Cardiac septum (tissue), 1 donor: ENCODE measurements at regions not wholly inside any gene's neighbourhood (a gene's known extent, or its start where the extent isn't known, plus 50 kb on each side); places are given as distances from the start of the nearest gene placed in this dataset.

Source experiments
- DNase-seq: peaks from one replicate; pipeline ENCODE4 v3.0.0-alpha.2; 2020; ENCODE audit warnings: low spot score
- intact Hi-C: fragments of 100-400 bp; cut with DNase I; formaldehyde crosslinking; loops from one replicate; pipeline ENCODE4 v1.14.0; 2022
- donor health status: DM: no; HTN: no; CAD: no.

- intact Hi-C loops, result no loop called here
- DNase-seq, result no peak
Measured at GRCh38 chr16:86013867-86014266, 114.9 kb downstream of the IRF8 start.

DNA sequence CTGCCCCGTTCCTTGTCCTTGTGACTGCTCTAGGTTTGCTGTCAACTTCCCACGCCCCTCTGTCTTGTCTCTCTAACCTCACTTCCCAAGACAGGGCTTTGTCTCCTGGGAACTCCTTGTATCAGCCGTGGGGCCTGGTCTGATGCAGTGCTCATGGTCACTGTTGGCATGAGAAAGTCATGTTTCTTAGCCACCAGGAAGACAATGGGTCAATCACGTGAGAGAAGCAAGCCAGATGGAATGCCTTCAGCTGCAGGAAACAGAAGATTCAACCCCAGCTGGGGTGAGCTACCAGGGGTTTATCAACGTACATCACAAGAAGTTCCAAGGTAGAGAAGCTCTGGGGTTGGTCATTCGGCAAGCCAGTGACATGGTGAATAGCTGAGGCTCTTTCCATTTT, 116.6 kb downstream of the IRF8 start:
- intact Hi-C loops, result loop anchor here (1.0 kb wide), 1 partner anchor 194 kb away; no protein-coding TSS in a partner anchor
- peak; percentile 46 for DNase-seq

DNA sequence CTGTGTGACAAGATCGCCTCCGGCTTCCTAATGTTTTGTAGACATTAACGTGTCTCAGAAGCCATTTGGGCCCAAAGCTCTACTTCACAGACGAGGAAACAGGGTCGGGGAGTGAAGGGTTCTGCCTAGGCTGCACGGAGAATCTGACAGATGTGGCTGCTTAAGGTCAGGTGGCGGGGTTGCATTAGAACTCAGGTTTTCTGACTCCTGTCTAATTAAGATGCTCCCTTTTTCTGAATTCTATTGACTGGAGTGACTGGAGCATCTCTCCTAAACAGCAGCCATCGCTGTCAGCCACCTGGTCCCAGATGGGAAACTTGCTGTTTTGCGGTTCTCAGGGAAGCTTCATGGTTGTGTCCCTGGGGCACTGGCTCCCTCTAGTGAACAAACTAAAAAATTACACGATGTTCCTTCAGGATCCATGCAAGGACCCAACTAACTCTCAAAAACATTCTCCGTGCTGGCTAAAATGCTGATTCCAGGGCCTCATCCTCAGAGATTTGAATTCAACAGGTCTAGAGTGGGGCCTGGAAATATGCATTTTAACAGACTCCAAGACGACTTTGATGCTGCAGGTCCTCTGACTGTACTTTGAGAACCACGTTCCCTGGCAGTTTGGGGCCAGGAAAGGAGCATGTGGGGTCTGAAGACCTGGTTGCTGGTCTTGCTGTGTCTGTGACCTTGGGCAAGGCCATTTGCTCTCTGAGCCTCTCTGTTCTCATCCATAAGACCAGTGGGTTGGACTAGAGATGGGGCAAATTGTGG, 117.4 kb downstream of the IRF8 start:
- intact Hi-C loops, result loop anchor here (1.0 kb wide), 1 partner anchor 195 kb away; no protein-coding TSS in a partner anchor
- peak; percentile 51 for DNase-seq

DNA sequence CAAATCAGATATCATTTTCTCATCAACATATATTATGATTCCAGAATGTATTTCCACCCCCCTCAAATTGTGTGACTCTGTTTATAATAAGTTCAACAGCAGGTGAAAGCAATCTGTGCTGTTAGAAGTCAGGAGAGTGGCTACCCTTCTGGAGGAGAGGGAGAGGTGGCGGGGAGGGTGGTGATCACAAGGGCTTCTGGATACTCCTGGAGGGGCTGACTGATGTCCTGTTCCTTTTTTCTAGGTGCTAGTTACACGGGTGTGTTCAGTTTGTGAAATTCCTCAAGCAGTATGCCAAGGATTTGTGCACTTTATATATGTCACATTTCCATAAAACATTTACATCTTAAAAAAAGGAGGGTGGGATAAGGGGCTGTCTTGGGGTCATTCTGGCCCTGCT, 119.1 kb downstream of the IRF8 start:
- intact Hi-C loops, result no loop called here
- DNase-seq, result no peak

DNA sequence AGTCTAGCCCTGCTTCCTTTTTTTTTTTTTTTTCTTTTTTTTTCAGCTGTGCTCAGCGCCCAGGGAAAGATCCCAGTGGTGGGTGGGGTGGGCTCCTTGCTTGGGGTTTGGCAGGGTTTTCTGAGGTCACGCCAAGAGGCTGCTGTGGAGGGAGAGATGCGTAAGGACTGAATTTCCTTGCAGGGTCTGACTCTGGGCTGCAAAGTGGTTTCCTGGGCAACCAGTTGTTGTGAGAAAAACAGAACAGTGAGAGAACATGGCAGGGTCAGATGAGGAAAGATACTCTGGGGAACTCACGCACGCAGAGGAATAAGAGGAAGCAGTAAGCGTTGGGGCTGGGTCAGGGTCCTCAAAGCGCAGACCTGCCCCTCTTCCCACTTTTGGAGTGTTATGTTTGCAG, 119.5 kb downstream of the IRF8 start:
- intact Hi-C loops, result no loop called here
- DNase-seq, result peak; percentile 66

- peak; percentile 24 for DNase-seq
- intact Hi-C loops, result no loop called here
Measured at GRCh38 chr16:86018941-86019340, 120.0 kb downstream of the IRF8 start.

DNA sequence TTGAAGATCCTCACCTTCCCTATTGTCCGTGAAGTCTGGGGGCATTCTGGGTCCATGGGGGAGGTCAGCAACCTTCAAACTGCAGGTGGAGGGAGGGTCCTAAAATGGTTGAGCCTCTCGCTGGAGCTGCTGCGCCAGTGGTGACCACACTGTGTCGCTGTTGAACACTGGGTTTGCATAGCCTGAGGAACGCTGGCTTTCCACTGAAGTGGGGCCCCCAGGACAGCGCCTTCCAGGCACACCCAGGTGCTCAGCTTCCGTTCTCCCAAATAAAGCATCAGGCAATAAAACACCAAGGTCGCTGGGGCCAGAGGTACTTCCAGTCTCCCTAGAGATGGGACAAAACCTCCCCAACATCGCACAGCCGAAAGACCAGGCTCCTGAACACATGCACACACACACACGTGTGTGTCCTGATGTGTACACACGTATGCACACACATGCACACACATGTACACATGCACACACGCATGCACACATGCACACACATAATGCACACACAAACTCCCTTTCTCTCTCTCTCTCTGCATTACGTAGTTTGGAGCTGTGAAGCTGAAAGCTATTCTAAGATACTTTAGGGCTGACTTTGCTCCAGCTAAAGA, 120.6 kb downstream of the IRF8 start:
- peak; percentile 33 for DNase-seq
- intact Hi-C loops, result no loop called here

DNA sequence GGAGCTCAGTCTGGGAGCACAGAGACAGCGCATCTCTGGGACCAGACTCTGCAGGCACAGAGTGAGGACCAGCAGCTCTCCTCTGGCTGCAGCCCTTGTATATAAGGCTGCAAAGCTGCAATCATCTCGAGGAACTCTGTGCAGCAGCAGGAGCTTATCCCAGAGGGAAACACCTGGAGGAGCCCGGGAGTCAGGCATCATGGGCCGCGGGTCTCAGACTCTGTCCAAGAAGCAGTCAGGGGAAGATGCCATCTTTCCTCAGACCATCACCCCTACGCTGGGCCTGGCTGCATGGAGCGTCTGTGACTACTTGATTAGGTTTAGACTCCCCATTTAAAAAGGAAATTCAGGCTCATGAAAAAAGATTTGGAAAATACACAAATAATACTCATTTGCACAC, 122.0 kb downstream of the IRF8 start:
- intact Hi-C loops, result no loop called here
- peak; percentile 41 for DNase-seq

GRCh38 chr16:86022381-86022960, 123.5 kb downstream of the IRF8 start:
- DNase-seq, result peak; percentile 56
- intact Hi-C loops, result no loop called here

- intact Hi-C loops, result no loop called here
- DNase-seq, result no peak
Measured at GRCh38 chr16:86024210-86024609, 125.2 kb downstream of the IRF8 start.

DNA sequence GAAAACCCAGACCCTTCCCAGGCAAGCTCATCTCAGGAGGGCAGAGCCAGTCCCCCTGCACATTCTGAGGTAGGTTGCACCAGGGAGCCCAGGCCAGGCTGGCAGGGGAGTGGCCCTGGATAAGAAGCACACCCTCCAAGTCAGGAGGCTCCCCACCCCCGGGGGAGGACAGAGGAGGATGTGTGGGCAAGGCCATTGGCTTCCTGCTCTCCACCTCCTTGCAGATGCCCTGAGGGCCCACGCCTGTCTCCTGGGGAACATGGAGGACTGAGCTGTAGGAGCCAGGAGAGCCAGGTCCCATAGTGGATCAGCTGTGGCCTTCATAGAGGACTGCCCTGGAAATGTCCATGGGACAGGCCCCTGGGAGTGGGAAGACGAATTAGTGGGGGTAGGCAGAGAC, 126.7 kb downstream of the IRF8 start:
- DNase-seq, result peak; percentile 44
- intact Hi-C loops, result no loop called here

GRCh38 chr16:86026171-86026910, 127.4 kb downstream of the IRF8 start:
- intact Hi-C loops, result no loop called here
- DNase-seq, result peak; percentile 68

DNA sequence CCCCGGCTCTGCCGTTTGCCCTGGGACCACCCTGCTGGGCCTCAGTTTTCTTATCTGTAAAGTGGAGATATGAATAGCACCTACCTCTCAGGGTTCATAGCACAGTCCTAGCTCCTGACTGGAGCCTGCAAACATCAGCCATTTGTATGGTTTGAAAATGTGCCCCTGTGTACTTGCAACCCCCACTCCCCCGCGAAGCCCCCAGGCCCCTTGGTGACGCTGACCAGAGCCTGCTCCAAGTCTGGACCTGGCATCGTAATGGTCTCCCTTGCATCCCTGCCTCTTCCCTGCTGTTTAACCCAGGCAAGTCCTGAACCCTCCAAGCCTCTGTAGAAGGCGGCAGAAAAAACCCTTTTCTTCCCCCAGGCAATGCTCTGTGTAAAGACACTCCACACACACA, 128.0 kb downstream of the IRF8 start:
- intact Hi-C loops, result no loop called here
- DNase-seq, result no peak

- intact Hi-C loops, result no loop called here
- DNase-seq, result peak; percentile 9
Measured at GRCh38 chr16:86027373-86028126, 128.6 kb downstream of the IRF8 start.

- intact Hi-C loops, result no loop called here
- peak; percentile 74 for DNase-seq
Measured at GRCh38 chr16:86029131-86029741, 130.3 kb downstream of the IRF8 start.

DNA sequence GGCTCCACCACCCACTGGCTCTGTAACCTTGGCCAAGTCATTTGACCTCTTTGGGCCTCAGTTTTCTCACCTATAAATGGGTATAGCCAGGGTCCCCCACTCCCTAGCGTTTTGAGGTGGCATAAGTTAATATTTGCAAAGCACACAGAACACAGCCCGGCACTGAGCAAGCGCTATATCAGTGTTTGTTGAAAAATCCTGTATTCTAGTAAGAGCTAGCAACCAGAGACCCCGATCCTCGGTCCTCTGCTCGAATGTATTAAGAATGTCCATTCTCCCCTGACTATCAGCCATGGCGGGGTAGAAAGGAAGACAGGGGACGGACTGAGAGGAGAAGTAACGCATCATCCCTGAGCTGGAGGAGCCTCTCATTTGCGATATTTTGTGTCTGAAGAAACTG, 131.2 kb downstream of the IRF8 start:
- DNase-seq, result peak; percentile 14
- intact Hi-C loops, result no loop called here

GRCh38 chr16:86031141-86031678, 132.2 kb downstream of the IRF8 start:
- peak; percentile 29 for DNase-seq
- intact Hi-C loops, result no loop called here

- DNase-seq, result peak; percentile 73
- intact Hi-C loops, result no loop called here
Measured at GRCh38 chr16:86033016-86033474, 134.1 kb downstream of the IRF8 start.

DNA sequence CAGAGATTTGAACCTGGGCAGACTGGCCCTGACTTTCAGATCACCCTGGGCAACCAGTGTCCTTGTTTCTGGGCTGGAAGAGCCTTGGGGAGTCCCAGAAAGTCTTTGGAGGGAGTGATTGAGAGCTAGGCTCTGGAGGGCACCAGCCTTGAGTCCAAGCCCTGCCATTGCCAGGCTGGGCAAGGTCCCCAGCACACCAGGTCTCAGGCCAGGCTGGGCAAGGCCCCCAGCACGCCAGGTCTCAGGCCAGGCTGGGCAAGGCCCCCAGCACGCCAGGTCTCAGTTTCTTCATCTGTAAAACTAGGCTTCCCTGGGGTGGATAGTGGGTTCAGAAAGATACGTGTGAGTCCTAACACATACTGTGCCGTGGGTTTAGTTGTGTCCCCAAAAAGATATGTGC, 135.0 kb downstream of the IRF8 start:
- intact Hi-C loops, result no loop called here
- DNase-seq, result peak; percentile 39
